ENCODE measurements at regions not wholly inside any gene's neighbourhood (a gene's known extent, or its start where the extent isn't known, plus 50 kb on each side); places are given as distances from the start of the nearest gene placed in this dataset.

- H3K4me3 ChIP-seq (ENCODE audit: low read depth, low read length) = no peak overlapping the region
- H3K27me3 ChIP-seq (ENCODE audit: control insufficient read depth, insufficient read depth, low read length) = no peaks in the 10 kb centered on the region
- CTCF ChIA-PET = interaction anchor here (1.2 kb wide), 2 partner anchors 16 to 23 kb away, joined by 3 to 5 read pairs; no protein-coding TSS in a partner anchor
- POLR2A ChIA-PET = no interaction called here
- TF ChIP-seq, protein P1, sequence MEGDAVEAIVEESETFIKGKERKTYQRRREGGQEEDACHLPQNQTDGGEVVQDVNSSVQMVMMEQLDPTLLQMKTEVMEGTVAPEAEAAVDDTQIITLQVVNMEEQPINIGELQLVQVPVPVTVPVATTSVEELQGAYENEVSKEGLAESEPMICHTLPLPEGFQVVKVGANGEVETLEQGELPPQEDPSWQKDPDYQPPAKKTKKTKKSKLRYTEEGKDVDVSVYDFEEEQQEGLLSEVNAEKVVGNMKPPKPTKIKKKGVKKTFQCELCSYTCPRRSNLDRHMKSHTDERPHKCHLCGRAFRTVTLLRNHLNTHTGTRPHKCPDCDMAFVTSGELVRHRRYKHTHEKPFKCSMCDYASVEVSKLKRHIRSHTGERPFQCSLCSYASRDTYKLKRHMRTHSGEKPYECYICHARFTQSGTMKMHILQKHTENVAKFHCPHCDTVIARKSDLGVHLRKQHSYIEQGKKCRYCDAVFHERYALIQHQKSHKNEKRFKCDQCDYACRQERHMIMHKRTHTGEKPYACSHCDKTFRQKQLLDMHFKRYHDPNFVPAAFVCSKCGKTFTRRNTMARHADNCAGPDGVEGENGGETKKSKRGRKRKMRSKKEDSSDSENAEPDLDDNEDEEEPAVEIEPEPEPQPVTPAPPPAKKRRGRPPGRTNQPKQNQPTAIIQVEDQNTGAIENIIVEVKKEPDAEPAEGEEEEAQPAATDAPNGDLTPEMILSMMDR (IDR thresholded peaks at IDR 0.05; ENCODE audit: insufficient read depth, low read depth, low read length) = no peak
- no peak for DNase-seq (ENCODE audit: low read depth)
- no peaks in the 10 kb centered on the region for H3K36me3 ChIP-seq (ENCODE audit: control insufficient read depth, insufficient read depth, low read length)
Measured at GRCh38 chr3:157956850-157957249, 149.4 kb downstream of the SHOX2 start.

- POLR2A ChIA-PET = no interaction called here
- TF ChIP-seq, protein P1 (IDR thresholded peaks at IDR 0.05; ENCODE audit: insufficient read depth, low read depth, low read length) = no peak
- CTCF ChIA-PET = interaction anchor here (0.6 to 1.2 kb wide), 3 partner anchors 23 to 41 kb away, joined by 3 read pairs; no protein-coding TSS in a partner anchor
Measured at GRCh38 chr3:157956176-157956575, 150.0 kb downstream of the SHOX2 start.

DNA sequence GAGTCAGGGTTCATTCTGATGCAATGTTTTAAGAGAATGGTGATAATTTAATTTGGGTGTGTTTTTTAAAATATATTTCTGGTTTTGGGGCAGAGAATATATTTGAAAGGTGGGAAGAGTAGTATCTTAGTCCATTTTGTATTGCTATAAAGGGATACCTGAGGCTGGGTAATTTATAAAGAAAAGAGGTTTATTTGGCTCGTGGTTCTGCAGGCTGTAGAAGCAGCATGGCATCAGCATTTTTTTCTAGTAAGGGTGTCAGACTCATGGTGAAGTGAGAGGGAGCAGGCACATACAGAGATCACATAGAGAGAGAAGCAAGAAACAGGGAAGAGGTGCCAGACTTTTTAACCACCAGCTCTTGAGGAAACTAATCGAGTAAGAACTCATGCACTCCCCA, 152.7 kb downstream of the SHOX2 start:
- CTCF ChIA-PET = no interaction called here
- H3K27me3 ChIP-seq (ENCODE audit: control insufficient read depth, insufficient read depth, low read length) = no peaks in the 10 kb centered on the region
- POLR2A ChIA-PET = interaction anchor here (0.5 kb wide), 1 partner anchor 21 kb away, joined by 4 read pairs; no protein-coding TSS in a partner anchor
- TF ChIP-seq, protein P1 (IDR thresholded peaks at IDR 0.05; ENCODE audit: insufficient read depth, low read depth, low read length) = no peak
- no peaks in the 10 kb centered on the region for H3K36me3 ChIP-seq (ENCODE audit: control insufficient read depth, insufficient read depth, low read length)
- H3K4me3 ChIP-seq (ENCODE audit: low read depth, low read length) = no peak overlapping the region
- DNase-seq (ENCODE audit: low read depth) = no peak

More at GRCh38 chr3:157956176-157956575, 150.0 kb downstream of the SHOX2 start:
- no peak overlapping the region for H3K4me3 ChIP-seq (ENCODE audit: low read depth, low read length)
- DNase-seq (ENCODE audit: low read depth) = no peak
- H3K27me3 ChIP-seq (ENCODE audit: control insufficient read depth, insufficient read depth, low read length) = no peaks in the 10 kb centered on the region
- H3K36me3 ChIP-seq (ENCODE audit: control insufficient read depth, insufficient read depth, low read length) = no peaks in the 10 kb centered on the region

- TF ChIP-seq, protein P1 (IDR thresholded peaks at IDR 0.05; ENCODE audit: insufficient read depth, low read depth, low read length) = no peak
- POLR2A ChIA-PET = no interaction called here
- DNase-seq (ENCODE audit: low read depth) = no peak
- CTCF ChIA-PET = no interaction called here
- no peaks in the 10 kb centered on the region for H3K36me3 ChIP-seq (ENCODE audit: control insufficient read depth, insufficient read depth, low read length)
- H3K27me3 ChIP-seq (ENCODE audit: control insufficient read depth, insufficient read depth, low read length) = no peaks in the 10 kb centered on the region
- no peak overlapping the region for H3K4me3 ChIP-seq (ENCODE audit: low read depth, low read length)
Measured at GRCh38 chr3:157948605-157949383, 157.4 kb downstream of the SHOX2 start.

DNA sequence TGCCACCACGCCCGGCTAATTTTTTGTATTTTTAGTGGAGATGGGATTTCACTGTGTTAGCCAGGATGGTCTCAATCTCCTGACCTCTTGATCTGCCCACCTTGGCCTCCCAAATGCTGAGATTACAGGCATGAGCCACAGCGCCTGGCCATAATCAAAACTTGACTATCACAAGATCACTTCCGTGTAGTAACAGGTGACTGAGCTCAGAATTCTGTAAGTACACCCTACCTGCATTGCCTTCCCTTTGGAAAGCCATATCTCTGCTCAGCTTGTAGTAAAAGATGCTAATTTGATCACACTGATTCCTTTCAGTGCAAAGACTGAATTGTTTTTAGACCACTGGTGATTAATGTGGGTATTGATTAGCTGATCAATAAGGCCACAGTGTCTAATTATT, 167.1 kb downstream of the SHOX2 start:
- TF ChIP-seq, protein P1 (IDR thresholded peaks at IDR 0.05; ENCODE audit: insufficient read depth, low read depth, low read length) = no peak
- Histone ChIP-seq H3K36me3 (ENCODE audit: control insufficient read depth, insufficient read depth, low read length) (no peaks in the 10 kb centered on the region), H3K27me3 (ENCODE audit: control insufficient read depth, insufficient read depth, low read length) (no peaks in the 10 kb centered on the region), H3K4me3 (ENCODE audit: low read depth, low read length) (no peak overlapping the region)
- ChIA-PET POLR2A (no interaction called here), CTCF (interaction anchor here (1.0 to 1.3 kb wide), 2 partner anchors 8 to 14 kb away, joined by 3 to 4 read pairs; no protein-coding TSS in a partner anchor)
- DNase-seq (ENCODE audit: low read depth) = no peak
